Heart left ventricle (tissue), 16 donors: ENCODE measurements at regions not wholly inside any gene's neighbourhood (a gene's known extent, or its start where the extent isn't known, plus 50 kb on each side); places are given as distances from the start of the nearest gene placed in this dataset.
"Not testable (repeated sequence)": the region's sequence is repeated elsewhere in the genome, so short reads cannot be mapped to it uniquely, and the experiment has no call there.

ENCODE experiments used
- ATAC-seq, 4 donors: fragments of 200-7000 bp; cut with Tn5 transposase; one replicate each; pipeline ENCODE4 v1.9.1; 2020 to 2022; ENCODE audit warnings: moderate library complexity in 4 of 4, mild to moderate bottlenecking in 3 of 4, moderate number of reproducible peaks in 1 of 4
- DNase-seq, 5 donors: peaks; one replicate each; pipeline ENCODE4 v3.0.0-alpha.2; 2020
- H3K27ac ChIP-seq, 12 donors: fragments of 200-600 bp; sonication (generic) in 4 of 12; one replicate each; pipeline versions ENCODE4 v1.5.0 to v1.8.0; 2016 to 2022; ENCODE audit warnings: mild to moderate bottlenecking in 2 of 12
- H3K27me3 ChIP-seq, 9 donors: fragments of 200-600 bp; sonication (generic) in 2 of 9; one replicate each; pipeline versions ENCODE4 v1.5.1 to v1.8.0; 2016 to 2022; ENCODE audit warnings: mild to moderate bottlenecking in 3 of 9
- H3K36me3 ChIP-seq, 9 donors: fragments of 200-600 bp; sonication (generic) in 2 of 9; one replicate each; pipeline versions ENCODE4 v1.5.0 to v1.8.0; 2018 to 2022; ENCODE audit warnings: mild to moderate bottlenecking in 2 of 9
- H3K4me1 ChIP-seq, 12 donors: fragments of 200-600 bp; sonication (generic) in 4 of 12; one replicate each; pipeline versions ENCODE4 v1.5.0 to v1.8.0; 2016 to 2022; ENCODE audit warnings: mild to moderate bottlenecking in 3 of 12
- H3K4me3 ChIP-seq, 12 donors: fragments of 200-600 bp; sonication (generic) in 4 of 12; one replicate each; pipeline versions ENCODE4 v1.5.0 to v1.8.0; 2017 to 2022; ENCODE audit warnings: mild to moderate bottlenecking in 9 of 12, moderate library complexity in 4 of 12
- H3K9me3 ChIP-seq, 12 donors: fragments of 200-600 bp; sonication (generic) in 4 of 12; one replicate each; pipeline versions ENCODE4 v1.5.0 to v1.8.0; 2016 to 2022; ENCODE audit warnings: mild to moderate bottlenecking in 1 of 12
- CTCF ChIP-seq, 12 donors: fragments of 200-600 bp; sonication (generic) in 4 of 12; IDR thresholded peaks; one replicate each; pipeline versions ENCODE4 v1.5.0 to v1.8.0; 2018 to 2022; ENCODE audit warnings: antibody characterized with exemption in 12 of 12, mild to moderate bottlenecking in 5 of 12
- POLR2A ChIP-seq, 2 donors: fragments of 450-650 bp; IDR thresholded peaks; one replicate each; pipeline ENCODE4 v1.6.1; 2017; ENCODE audit warnings: antibody characterized with exemption in 2 of 2, mild to moderate bottlenecking in 2 of 2, moderate library complexity in 2 of 2
- WGBS, 4 donors: extraction: QIAGEN DNeasy Blood & Tissue Kit in 2 of 4; methylation state at CpG; one replicate each; pipeline versions ENCODE4 v1.1.5 to v1.1.7; 2013 to 2018; 5-methylcytosine and 5-hydroxymethylcytosine counted together
- intact Hi-C, 10 donors: fragments of 100-400 bp; cut with DNase I; formaldehyde crosslinking; loops; one replicate each; pipeline versions ENCODE4 v1.11.1 to v1.14.2; 2022
- donor health status: ischemic (EF 13 %, LVEDD 7.1; RV severe dilation, severe dysfunction).
- donor health status: healthy with polysubstance abuse.
- donor health status: DM: no; HTN: yes; CAD: no.
- donor health status: DM: no; HTN: no; CAD: no.
- donor health status: ischemic (EF 25% LVEDD 6.9; RV normal size, moderate dysfunction).
- donor health status: ischemic (EF 25% LVEDD 5.7; RV mildly dilated, moderate dysfunction).
- donor health status: healthy.
- donor health status: DM: yes; HTN: yes; CAD: no.
- donor health status: ischemic (EF 35%, LVEDD 5.7; RV mildly dilated, moderate dysfunction).
- donor health status: nonischemic (EF 11% LVEDD 7.7; RV severe dilation, severe dysfunction).
- donor health status: DM: yes; HTN: yes; CAD: no.
- donor health status: PGD.
- donor health status: ischemic (EF 29% LVEDD 5.4; RV normal size, mild dysfunction).
- donor health status: nonischemic (EF 23%, LVEDD 6.1; RV moderate dilation, normal function).

GRCh38 chr9:62798884-62799850 is 1609.3 kb downstream of the SPATA31A7 start:
- H3K4me1 ChIP-seq: peaks cover 3 to 38% (median 16%) of the 10 kb centered on the region in 12 donors
- 17 to 22% (median 20%) methylated on average over 35 of the region's 35 CpGs for WGBS, 4 donors
- H3K27ac ChIP-seq: peak overlapping the region in 7 of 12 donors; percentile 15 to 96 (median 75)
- peaks cover 25 to 52% (median 47%) of the 10 kb centered on the region in 9 donors for H3K27me3 ChIP-seq
- intact Hi-C loops, H3K9me3 ChIP-seq, H3K36me3 ChIP-seq: not testable (repeated sequence)
- peak overlapping the region in 11 of 12 donors; percentile 15 to 88 (median 55) for H3K4me3 ChIP-seq
- DNase-seq (peak in 3 of 5 donors; percentile 29 to 72 (median 36)), ATAC-seq (peak in 2 of 4 donors; percentile 6 to 13)

GRCh38 chr9:62799851-62800371 is 1610.1 kb downstream of the SPATA31A7 start:
- H3K36me3 ChIP-seq, H3K9me3 ChIP-seq, intact Hi-C loops: not testable (repeated sequence)
- H3K27ac ChIP-seq: peak overlapping the region in 9 of 12 donors; percentile 41 to 96 (median 75)
- H3K27me3 ChIP-seq: peaks cover 28 to 59% (median 52%) of the 10 kb centered on the region in 9 donors
- peak overlapping the region; percentile 15 to 88 (median 54) for H3K4me3 ChIP-seq
- peak; percentile 38 to 87 (median 53) for DNase-seq
- 13 to 18% (median 18%) methylated on average over 31 to 36 of the region's 36 CpGs for WGBS, 4 donors
- peaks cover 3 to 38% (median 16%) of the 10 kb centered on the region in 12 donors for H3K4me1 ChIP-seq
- ATAC-seq: peak in 2 of 4 donors; percentile 6 to 16

- intact Hi-C loops, H3K36me3 ChIP-seq, H3K9me3 ChIP-seq: not testable (repeated sequence)
- H3K27ac ChIP-seq: peak overlapping the region in 10 of 12 donors; percentile 31 to 96 (median 70)
- H3K4me3 ChIP-seq: peak overlapping the region; percentile 15 to 88 (median 54)
- DNase-seq (peak in 2 of 5 donors; percentile 51 to 75), ATAC-seq (peak in 2 of 4 donors; percentile 2 to 18)
- WGBS, 4 donors: 31 to 43% (median 41%) methylated on average over 29 to 30 of the region's 30 CpGs
- peaks cover 3 to 38% (median 16%) of the 10 kb centered on the region in 12 donors for H3K4me1 ChIP-seq
- H3K27me3 ChIP-seq: peaks cover 28 to 67% (median 56%) of the 10 kb centered on the region in 9 donors
Measured at GRCh38 chr9:62800451-62801371, 1610.9 kb downstream of the SPATA31A7 start.

GRCh38 chr9:62801372-62801811 is 1611.6 kb downstream of the SPATA31A7 start:
- H3K9me3 ChIP-seq, intact Hi-C loops, H3K36me3 ChIP-seq: not testable (repeated sequence)
- ATAC-seq (peak in 3 of 4 donors; percentile 39 to 47 (median 40)), DNase-seq (peak in 4 of 5 donors; percentile 31 to 65 (median 40))
- Histone ChIP-seq H3K27me3 (peaks cover 28 to 71% (median 61%) of the 10 kb centered on the region in 9 donors), H3K27ac (peak overlapping the region in 10 of 12 donors; percentile 9 to 96 (median 89)), H3K4me1 (peaks cover 3 to 38% (median 16%) of the 10 kb centered on the region in 12 donors), H3K4me3 (peak overlapping the region in 10 of 12 donors; percentile 44 to 88 (median 60))
- WGBS, 4 donors: 35 to 47% (median 41%) methylated on average over 15 of the region's 15 CpGs

GRCh38 chr9:62801961-62802718 is 1612.3 kb downstream of the SPATA31A7 start:
- H3K36me3 ChIP-seq, intact Hi-C loops, H3K9me3 ChIP-seq: not testable (repeated sequence)
- H3K4me3 ChIP-seq: peak overlapping the region; percentile 7 to 88 (median 56)
- H3K4me1 ChIP-seq: peaks cover 3 to 38% (median 16%) of the 10 kb centered on the region in 12 donors
- TF ChIP-seq CTCF (IDR thresholded peaks at IDR 0.05) (peak in 4 of 12 donors; percentile 3 to 24 (median 20)), POLR2A (IDR thresholded peaks at IDR 0.05) (peak in 1 of 2 donors; percentile 10)
- DNase-seq (peak; percentile 89 to 96 (median 92)), ATAC-seq (peak; percentile 95 to 100 (median 99))
- peaks cover 28 to 71% (median 61%) of the 10 kb centered on the region in 9 donors for H3K27me3 ChIP-seq
- peak overlapping the region; percentile 62 to 96 (median 82) for H3K27ac ChIP-seq
- 3 to 8% (median 6%) methylated on average over 61 to 63 of the region's 63 CpGs for WGBS, 4 donors
